ENCODE measurements at regions not wholly inside any gene's neighbourhood (a gene's known extent, or its start where the extent isn't known, plus 50 kb on each side); places are given as distances from the start of the nearest gene placed in this dataset.

DNA sequence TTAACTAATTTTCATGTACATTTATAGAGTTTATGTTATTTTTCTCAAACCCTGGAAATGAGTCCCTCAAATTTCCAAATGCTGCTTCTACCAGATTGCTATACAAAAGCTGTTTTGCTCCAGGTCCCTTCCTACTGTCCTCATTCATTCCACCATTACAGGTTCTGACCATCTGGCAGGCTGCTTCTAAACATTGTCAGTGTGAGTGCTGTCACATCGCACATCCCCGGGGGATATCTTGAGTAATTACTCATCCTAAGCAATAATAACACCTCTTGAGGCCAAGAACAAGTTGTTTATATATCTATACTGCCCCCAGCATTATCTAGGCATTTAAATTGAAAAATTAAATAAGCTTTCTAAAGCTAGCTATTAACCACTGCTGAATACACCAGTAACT lies 1675.3 kb upstream of the CDH6 start:
- TF ChIP-seq, protein P1, sequence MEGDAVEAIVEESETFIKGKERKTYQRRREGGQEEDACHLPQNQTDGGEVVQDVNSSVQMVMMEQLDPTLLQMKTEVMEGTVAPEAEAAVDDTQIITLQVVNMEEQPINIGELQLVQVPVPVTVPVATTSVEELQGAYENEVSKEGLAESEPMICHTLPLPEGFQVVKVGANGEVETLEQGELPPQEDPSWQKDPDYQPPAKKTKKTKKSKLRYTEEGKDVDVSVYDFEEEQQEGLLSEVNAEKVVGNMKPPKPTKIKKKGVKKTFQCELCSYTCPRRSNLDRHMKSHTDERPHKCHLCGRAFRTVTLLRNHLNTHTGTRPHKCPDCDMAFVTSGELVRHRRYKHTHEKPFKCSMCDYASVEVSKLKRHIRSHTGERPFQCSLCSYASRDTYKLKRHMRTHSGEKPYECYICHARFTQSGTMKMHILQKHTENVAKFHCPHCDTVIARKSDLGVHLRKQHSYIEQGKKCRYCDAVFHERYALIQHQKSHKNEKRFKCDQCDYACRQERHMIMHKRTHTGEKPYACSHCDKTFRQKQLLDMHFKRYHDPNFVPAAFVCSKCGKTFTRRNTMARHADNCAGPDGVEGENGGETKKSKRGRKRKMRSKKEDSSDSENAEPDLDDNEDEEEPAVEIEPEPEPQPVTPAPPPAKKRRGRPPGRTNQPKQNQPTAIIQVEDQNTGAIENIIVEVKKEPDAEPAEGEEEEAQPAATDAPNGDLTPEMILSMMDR (IDR thresholded peaks at IDR 0.05; ENCODE audit: extremely low read depth in 1 of 2, insufficient read depth in 1 of 2, low read depth in 1 of 2, low read length in 2 of 2): no peak
- TF ChIP-seq MAX (IDR thresholded peaks at IDR 0.05; ENCODE audit: insufficient read depth, insufficient read length) (no peak), JUN (IDR thresholded peaks at IDR 0.05; ENCODE audit: borderline replicate concordance, insufficient read depth, insufficient read length, low read depth) (no peak), POLR2A (IDR thresholded peaks at IDR 0.05; ENCODE audit: low read depth, low read length) (no peak), GATA2 (IDR thresholded peaks at IDR 0.05; ENCODE audit: insufficient read depth, insufficient read length, low read depth, low read length) (no peak), EZH2 (IDR thresholded peaks at IDR 0.05; ENCODE audit: borderline replicate concordance, low read depth, low read length, severe bottlenecking) (no peak)

All from endothelial cell of umbilical vein (primary cell).